ENCODE measurements at regions not wholly inside any gene's neighbourhood (a gene's known extent, or its start where the extent isn't known, plus 50 kb on each side); places are given as distances from the start of the nearest gene placed in this dataset.

GRCh38 chr12:16949871-16950667 is 344.1 kb upstream of the LMO3 start:
- DNase-seq, result no peak

- DNase-seq, result no peak
These were observed 343.4 kb upstream of the LMO3 start for GRCh38 chr12:16949371-16949770.

GRCh38 chr12:16946704-16947103 is 340.7 kb upstream of the LMO3 start:
- no peak for DNase-seq

GRCh38 chr12:16939871-16940306 is 333.9 kb upstream of the LMO3 start:
- peak; percentile 10 for DNase-seq

- DNase-seq, result no peak
These were observed 321.3 kb upstream of the LMO3 start for GRCh38 chr12:16927259-16927658.

GRCh38 chr12:16920451-16920850 is 314.5 kb upstream of the LMO3 start:
- DNase-seq, result no peak

- DNase-seq, result no peak
These were observed 313.6 kb upstream of the LMO3 start for GRCh38 chr12:16919551-16919950.

GRCh38 chr12:16914853-16915252 is 308.9 kb upstream of the LMO3 start:
- DNase-seq, result no peak

GRCh38 chr12:16913832-16914490 is 308.0 kb upstream of the LMO3 start:
- DNase-seq, result no peak

- no peak for DNase-seq
These were observed 296.0 kb upstream of the LMO3 start for GRCh38 chr12:16901946-16902345.

- no peak for DNase-seq
These were observed 287.5 kb upstream of the LMO3 start for GRCh38 chr12:16893426-16893825.

GRCh38 chr12:16891673-16892072 is 285.7 kb upstream of the LMO3 start:
- no peak for DNase-seq

GRCh38 chr12:16884819-16885218 is 278.9 kb upstream of the LMO3 start:
- no peak for DNase-seq

GRCh38 chr12:16884056-16884455 is 278.1 kb upstream of the LMO3 start:
- DNase-seq, result no peak

GRCh38 chr12:16881986-16882570 is 276.1 kb upstream of the LMO3 start:
- DNase-seq, result no peak

- DNase-seq, result peak; percentile 85
These were observed 274.9 kb upstream of the LMO3 start for GRCh38 chr12:16880864-16881285.

GRCh38 chr12:16870845-16871244 is 264.9 kb upstream of the LMO3 start:
- no peak for DNase-seq

- DNase-seq, result no peak
These were observed 257.8 kb upstream of the LMO3 start for GRCh38 chr12:16863742-16864141.

- no peak for DNase-seq
These were observed 251.5 kb upstream of the LMO3 start for GRCh38 chr12:16857456-16857923.

GRCh38 chr12:16854465-16854864 is 248.5 kb upstream of the LMO3 start:
- no peak for DNase-seq

GRCh38 chr12:16849473-16849872 is 243.5 kb upstream of the LMO3 start:
- no peak for DNase-seq

GRCh38 chr12:16844875-16845274 is 238.9 kb upstream of the LMO3 start:
- no peak for DNase-seq

- no peak for DNase-seq
These were observed 227.5 kb upstream of the LMO3 start for GRCh38 chr12:16833376-16834015.
